MM.1S (cell line): ENCODE measurements at regions not wholly inside any gene's neighbourhood (a gene's known extent, or its start where the extent isn't known, plus 50 kb on each side); places are given as distances from the start of the nearest gene placed in this dataset.

Experiments used
- EZH2 ChIP-seq: fragments of 300-600 bp; sonication (generic); optimal IDR thresholded peaks from 2 replicates; pipeline ENCODE3; 2017; ENCODE audit warnings: low read depth, mild to moderate bottlenecking, antibody characterized with exemption, low read length, mixed read lengths
- EZH2phosphoT487 ChIP-seq: fragments of 300-600 bp; sonication (generic); IDR thresholded peaks from 2 replicates; pipeline ENCODE4 v1.6.1; 2018; ENCODE audit warnings: antibody characterized with exemption, low read length
- TF ChIP-seq, protein P1 (sequence below): fragments of 300-600 bp; sonication (generic); IDR thresholded peaks from 2 replicates; pipeline ENCODE4 v1.5.1; 2016; ENCODE audit warnings: antibody characterized with exemption, low read length, mixed read lengths

DNA sequence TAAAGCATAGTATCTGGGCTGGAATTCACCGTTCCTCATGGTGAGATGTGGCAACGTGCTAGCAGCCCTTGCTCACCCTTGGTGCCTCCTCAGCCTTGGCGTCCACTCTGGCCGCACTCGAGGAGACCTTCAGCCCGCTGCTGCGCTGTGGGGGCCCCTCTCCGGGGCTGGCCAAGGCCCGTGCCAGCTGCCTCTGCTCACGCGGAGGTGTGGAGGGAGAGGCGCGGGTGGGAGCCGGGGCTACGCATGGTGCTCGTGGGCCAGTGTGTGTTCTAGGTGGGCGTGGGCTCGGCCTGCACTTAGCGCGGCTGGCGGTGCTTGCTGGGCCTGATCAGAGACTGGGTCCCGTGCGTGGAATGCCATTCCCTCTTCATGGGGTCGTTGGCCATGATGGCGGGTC lies 424.2 kb downstream of the KCTD16 start:
- TF ChIP-seq, protein P1, sequence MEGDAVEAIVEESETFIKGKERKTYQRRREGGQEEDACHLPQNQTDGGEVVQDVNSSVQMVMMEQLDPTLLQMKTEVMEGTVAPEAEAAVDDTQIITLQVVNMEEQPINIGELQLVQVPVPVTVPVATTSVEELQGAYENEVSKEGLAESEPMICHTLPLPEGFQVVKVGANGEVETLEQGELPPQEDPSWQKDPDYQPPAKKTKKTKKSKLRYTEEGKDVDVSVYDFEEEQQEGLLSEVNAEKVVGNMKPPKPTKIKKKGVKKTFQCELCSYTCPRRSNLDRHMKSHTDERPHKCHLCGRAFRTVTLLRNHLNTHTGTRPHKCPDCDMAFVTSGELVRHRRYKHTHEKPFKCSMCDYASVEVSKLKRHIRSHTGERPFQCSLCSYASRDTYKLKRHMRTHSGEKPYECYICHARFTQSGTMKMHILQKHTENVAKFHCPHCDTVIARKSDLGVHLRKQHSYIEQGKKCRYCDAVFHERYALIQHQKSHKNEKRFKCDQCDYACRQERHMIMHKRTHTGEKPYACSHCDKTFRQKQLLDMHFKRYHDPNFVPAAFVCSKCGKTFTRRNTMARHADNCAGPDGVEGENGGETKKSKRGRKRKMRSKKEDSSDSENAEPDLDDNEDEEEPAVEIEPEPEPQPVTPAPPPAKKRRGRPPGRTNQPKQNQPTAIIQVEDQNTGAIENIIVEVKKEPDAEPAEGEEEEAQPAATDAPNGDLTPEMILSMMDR: no peak
- TF ChIP-seq EZH2 (no peak), EZH2phosphoT487 (no peak)
